COLO668 (cell line): ENCODE measurements at regions not wholly inside any gene's neighbourhood (a gene's known extent, or its start where the extent isn't known, plus 50 kb on each side); places are given as distances from the start of the nearest gene placed in this dataset.
"Not testable (repeated sequence)": the region's sequence is repeated elsewhere in the genome, so short reads cannot be mapped to it uniquely, and the experiment has no call there.

Experiments used
- DNase-seq: peaks from one replicate; lab custom pipeline; 2025; ENCODE audit not compliant: unreplicated experiment; lab: John Stamatoyannopoulos, UW

DNA sequence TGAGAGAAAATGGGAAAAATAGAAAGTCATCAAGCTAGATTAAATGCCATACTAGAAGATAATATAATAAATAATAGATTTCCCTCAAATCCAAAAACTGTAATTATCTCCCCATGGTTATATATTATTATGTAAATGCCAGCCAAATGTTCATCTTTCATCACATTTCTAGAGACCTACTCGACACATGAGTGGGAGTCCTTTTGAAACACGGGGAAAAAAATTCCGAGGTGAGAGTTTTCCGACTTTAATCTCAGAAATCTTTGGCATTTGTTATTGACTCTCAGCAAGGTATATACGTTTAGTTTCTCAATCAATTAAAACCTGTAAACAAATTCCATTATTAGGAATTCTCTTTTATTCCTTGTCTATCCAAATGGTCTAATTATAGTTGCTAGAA is 465.4 kb upstream of the SMIM31 start:
- DNase-seq = no peak

- no peak for DNase-seq
These were observed 460.7 kb upstream of the SMIM31 start for GRCh38 chr4:164293203-164293602.

- no peak for DNase-seq
These were observed 460.2 kb upstream of the SMIM31 start for GRCh38 chr4:164293743-164294142.

DNA sequence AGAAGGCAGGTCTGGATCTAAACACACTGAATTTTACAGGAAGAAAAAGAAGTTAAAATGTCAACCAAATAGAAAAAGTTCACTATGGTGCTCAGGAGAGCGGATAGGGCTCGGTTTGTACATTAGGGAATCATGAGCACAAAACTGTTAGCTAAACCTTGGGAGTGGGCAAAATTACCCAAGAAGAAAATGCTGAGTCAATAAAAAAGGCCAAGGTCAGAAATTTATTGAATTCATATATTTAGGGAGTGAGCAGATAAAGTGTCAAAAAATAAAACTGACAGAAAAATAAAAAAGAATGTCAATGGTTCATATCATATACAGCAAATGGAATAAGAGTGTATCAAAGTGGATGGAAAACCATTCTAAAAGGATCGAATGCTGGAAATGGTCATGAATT is 452.5 kb upstream of the SMIM31 start:
- DNase-seq = no peak

GRCh38 chr4:164304101-164304639 is 449.8 kb upstream of the SMIM31 start:
- DNase-seq = no peak

DNA sequence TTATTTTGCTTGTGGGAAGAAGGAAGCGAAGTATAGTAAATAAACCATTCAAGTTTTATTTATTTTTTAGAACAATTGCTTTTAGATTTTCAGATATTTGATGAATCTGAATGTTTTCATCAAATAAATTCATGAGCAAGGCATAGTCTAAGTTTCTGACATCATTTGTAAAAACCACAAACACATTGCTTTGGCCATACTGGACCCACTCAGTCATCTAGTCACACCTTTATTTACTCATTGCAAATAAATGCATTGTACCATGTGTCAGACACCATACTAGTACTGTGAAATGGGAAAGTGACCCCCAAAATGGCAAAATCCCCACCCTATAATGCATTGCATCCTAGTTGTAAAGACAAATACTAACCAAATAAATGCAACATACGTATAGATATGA is 449.1 kb upstream of the SMIM31 start:
- DNase-seq = no peak

DNA sequence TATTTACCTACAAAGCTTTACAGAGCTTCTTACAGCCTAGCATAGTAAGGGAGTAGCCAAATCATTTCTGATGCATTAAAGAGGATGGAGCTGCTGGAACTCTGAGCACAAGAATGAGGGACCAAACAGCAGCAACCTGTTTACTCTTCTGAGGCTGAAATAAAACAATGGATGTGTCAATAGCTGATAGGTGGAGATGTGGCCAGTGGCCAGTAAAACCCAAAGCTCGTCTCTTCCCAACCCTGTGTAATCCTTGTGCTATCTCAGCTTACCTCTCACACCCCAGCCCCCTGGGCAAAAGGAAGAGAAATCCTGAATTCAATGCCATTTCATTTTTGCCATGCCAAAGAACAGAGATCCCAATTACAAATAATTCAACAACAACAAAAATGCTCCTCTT is 446.7 kb upstream of the SMIM31 start:
- DNase-seq = no peak

GRCh38 chr4:164312671-164313070 is 441.3 kb upstream of the SMIM31 start:
- no peak for DNase-seq

DNA sequence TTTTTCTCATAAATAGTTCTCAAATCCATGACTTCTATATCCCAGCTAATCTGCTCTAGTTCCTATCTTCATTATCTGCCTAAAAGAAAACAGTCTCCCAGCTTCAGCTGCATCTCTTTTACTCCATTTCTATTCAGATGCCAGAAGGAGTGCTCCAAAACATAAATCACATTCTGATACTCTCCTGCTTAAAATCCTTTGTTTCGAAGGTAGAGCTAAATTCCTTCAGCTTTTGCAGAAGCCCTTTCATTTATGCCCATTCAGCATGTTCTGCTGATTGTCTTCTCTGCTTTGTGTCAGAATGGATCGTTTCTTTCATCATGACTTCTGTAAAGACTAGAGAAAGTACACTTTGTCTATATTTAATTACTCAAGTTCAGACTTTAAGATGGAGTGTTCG is 440.1 kb upstream of the SMIM31 start:
- no peak for DNase-seq

GRCh38 chr4:164318350-164318749 is 435.6 kb upstream of the SMIM31 start:
- no peak for DNase-seq

DNA sequence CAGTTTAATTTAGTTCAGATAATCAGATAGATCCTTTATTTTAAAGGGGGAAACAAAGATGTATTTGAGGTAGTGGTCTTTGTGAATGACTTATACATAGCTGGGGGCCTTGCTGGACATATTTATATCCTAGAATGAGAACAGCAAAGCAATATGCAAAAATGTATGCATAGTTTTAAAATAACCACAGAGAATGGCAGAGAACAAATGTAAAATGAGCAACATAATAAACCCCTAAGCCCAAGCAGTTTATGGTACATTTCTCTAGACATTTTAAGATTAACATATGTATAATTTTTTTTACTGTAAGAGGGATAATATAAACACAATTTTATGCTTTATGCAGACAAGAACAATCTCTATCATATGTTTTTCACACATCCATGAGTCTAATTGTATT is 434.2 kb upstream of the SMIM31 start:
- DNase-seq = no peak

- DNase-seq = no peak
These were observed 433.1 kb upstream of the SMIM31 start for GRCh38 chr4:164320847-164321246.

DNA sequence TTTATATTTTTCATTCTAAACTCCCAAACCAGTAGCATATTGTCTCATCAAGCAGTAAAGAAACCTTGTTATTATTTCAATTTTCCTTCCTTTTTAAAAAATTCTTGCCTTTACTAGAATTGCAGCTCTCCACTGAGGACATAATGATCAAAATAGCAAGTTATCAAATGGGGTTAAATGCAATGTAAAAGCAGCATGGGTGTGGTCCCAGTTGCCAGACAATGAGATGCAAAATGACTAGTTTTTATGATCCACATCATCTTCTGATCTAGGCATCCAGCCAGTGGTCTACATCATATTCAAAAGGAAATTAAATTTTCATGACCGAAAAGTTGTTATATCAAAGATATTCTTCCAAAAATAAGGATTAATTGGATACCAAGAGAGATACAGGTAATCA is 427.9 kb upstream of the SMIM31 start:
- DNase-seq = no peak

- DNase-seq = no peak
These were observed 416.5 kb upstream of the SMIM31 start for GRCh38 chr4:164337219-164337944.

DNA sequence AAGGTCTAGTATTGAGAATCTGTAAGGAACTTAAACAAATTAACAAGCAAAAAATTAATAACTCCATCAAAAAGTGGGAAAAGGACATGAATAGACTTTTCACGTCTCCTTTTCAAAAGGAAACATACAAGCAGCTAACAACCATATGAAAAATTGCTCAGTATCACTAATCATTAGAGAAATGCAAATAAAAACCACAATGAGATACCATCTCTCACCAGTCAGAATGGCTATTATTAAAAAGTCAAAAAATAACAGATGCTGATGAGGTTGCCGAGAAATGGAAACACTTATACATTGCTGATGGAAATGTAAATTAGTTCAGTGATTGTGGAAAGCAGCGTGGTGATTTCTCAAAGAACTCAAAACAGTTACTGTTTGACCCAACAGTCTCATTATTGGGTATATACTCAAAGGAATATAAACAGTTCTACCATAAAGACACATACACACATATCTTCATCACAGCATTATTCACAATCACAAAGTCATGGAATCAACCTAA is 410.4 kb upstream of the SMIM31 start:
- DNase-seq = no peak

DNA sequence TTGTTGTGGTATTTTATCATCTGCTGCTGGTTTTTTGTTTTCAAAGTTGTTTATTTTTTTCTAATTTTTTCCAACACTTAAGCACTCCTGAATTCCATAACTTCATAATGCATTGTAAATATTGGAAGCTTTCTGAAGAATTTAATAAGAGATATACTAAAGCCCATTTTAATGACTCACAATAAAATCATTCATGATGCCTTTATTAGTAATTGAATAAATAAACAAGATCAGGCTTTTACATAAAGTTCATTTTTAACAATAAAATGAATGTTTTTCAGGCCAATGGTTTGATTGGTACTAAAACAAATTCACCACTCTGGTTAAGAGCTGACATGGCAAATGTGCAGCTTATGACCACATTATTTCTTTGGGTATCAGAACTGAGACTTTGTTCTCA is 408.2 kb upstream of the SMIM31 start:
- no peak for DNase-seq

DNA sequence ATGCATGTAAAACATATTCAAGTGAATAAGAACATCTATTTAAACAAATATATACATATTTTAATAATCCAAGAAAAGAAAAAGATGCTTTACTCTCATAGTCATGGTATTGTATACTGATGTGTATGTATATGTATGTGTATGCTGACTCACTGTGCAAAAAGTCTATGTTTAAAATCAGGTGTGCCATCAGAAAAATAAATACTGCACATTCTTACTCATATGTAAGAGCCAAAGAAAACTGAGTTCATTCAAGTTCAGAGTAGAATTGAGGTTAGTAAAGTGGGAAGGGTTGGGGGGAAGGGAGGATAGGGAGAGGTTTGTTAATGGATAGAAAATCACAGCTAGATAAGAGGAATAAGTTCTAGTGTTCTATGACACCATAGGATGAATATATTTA is 403.9 kb upstream of the SMIM31 start:
- no peak for DNase-seq

GRCh38 chr4:164350716-164351115 is 403.2 kb upstream of the SMIM31 start:
- DNase-seq = not testable (repeated sequence)

DNA sequence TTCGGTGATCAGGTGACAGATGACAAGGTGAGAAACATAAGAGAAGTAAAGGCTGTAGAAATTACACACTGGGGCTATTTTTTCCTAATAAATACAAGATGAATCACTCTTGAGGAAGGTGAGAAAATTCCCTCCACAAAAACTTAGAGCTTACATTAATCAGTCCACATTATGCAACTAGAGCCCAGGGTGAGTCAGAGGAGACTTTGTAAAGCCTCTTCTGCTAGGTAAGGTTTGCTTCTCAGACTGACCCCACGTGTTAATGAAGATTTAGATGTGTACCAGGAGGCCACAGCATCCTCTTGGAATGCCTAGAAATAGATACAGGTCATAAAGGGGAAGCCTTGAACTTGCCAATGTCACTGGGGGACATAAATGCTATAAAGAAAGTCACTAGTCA is 396.0 kb upstream of the SMIM31 start:
- no peak for DNase-seq

DNA sequence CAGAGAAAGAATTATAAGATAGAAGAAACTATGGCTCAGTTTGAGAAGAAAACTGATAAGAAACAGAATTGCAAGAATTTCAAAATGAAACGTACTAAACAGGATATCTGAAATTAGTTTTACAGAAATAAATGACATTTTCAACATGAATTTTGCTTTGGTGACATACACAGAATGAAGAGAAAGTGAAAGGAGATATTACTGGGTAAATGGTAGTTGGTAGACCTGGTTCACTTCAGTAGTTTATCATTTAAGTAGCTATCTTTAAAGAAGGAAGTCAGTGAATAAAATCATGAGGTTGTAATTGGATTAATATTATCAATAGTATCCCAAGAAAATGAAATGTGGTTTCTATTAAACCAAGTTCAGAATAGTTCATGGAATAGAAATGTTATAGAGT is 395.5 kb upstream of the SMIM31 start:
- no peak for DNase-seq

DNA sequence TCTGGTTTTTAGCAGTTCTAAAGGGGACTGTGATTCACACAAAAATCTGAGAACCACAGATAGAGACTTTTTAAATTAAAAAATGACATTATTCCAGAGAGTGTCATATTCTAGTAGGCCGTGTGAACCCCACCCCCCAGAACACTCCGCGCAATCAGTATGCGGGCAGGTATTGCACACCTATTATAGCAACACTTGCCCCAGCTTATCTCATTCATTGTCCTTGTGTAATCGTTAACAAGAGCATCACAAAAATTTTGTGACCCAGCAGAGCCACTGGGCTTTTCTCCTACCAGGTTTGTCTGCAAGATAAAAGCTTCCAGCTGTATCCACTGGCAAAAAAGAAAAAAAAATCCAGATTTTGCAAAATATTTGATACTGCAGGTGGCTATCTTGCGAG is 394.1 kb upstream of the SMIM31 start:
- DNase-seq = no peak

GRCh38 chr4:164368894-164369293 is 385.0 kb upstream of the SMIM31 start:
- DNase-seq = no peak

GRCh38 chr4:164373021-164373420 is 380.9 kb upstream of the SMIM31 start:
- no peak for DNase-seq
